NCI-H146 (cell line): ENCODE measurements at regions not wholly inside any gene's neighbourhood (a gene's known extent, or its start where the extent isn't known, plus 50 kb on each side); places are given as distances from the start of the nearest gene placed in this dataset.
"Not testable (repeated sequence)": the region's sequence is repeated elsewhere in the genome, so short reads cannot be mapped to it uniquely, and the experiment has no call there.

Source experiments
- DNase-seq: peaks from one replicate; lab custom pipeline; 2025; lab: John Stamatoyannopoulos, UW

DNA sequence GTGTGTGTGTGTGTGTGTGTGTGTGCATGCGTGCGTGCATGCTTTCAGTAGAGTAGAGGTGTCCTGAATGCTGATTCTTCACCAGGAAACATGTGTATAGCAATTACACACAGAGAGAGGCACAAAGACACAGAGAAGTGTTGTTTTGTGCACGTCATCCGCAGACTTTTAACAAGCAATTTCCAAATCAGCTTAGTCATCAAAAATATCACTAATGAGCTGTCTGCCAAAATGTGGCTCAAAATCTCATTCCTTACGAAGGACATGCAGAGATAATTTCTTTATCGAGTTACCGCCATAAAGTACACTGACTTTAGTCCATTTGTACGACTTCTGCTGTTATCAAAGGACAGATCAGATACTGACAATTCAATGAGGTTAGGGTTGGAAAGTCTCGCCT lies 274.9 kb upstream of the RARB start:
- no peak for DNase-seq

DNA sequence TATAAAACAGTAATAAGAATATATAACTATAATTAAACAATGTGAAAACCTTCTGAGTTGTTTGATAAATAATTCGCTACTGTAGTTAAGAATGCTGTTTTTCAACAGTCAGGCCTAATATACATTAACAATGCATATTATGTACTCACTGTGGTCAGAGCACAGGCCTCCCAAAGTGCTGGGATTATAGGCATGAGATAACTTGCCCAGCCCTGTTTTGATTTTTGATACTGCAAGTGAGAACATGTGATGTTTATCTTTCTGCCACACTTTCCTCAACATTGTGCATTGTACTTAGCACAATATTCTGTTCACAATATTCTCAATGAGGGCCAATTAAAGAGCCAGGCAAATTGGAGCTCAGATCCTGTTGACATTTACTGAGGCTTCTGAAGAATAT lies 274.5 kb upstream of the RARB start:
- no peak for DNase-seq

DNA sequence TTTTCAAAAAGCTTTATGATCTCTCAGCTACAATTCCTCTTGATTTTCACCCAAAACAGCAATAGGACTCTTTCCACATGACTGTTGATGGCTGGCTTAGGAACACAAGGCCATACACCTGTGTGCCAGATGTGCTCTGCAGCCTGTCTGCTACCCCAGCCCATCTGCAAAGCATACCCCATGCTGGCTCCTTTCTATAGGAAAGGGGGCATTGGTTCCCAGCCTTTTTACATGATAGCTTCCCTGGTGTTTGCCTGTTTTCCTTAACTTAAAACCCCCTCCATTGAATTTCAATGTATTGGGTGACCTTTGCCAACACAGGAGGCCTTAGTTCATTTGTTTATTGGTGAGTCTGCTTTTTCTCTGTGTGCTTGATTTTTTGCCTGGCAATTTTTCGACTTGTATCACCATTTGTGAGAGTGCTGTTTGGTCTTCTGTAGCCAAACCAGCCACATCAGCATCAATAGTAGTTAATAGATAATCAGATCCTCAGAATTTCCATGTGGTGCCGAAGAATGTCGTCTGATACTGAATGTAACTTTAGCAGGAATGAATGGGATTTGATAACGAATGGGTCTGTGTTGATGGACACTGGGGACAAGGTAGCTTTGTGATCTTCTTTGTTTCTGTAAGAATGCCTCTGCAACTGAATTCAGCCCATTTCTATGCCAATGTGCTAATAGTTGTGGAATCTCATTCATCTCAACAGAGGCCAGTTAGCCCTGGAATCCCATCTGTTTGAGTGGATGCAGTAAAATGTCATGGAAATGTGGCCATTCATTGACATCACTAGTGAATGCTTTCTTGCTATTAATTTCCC lies 272.2 kb upstream of the RARB start:
- DNase-seq, result no peak

- DNase-seq, result no peak
Observed at GRCh38 chr3:25156626-25157025, 271.4 kb upstream of the RARB start.

- DNase-seq, result no peak
Observed at GRCh38 chr3:25165306-25165705, 262.8 kb upstream of the RARB start.

DNA sequence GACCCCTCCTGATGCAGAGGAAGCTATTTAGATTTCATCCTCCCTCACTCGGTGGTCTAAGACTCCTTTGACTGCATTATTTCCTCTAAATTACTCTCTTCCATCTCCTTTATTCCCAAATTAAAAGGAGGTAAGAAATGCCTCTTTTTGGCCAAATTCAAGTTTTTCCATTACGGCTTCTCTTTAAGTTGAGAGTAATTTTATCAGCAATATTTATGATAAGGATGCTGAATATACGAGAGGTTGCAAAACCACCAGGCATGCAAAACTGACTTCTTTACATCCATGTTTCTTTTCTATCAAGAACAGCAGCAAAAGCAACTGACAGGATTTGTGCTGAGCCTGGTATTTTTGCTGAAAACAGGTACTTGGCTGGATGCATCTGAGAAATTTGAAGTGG lies 262.0 kb upstream of the RARB start:
- no peak for DNase-seq

DNA sequence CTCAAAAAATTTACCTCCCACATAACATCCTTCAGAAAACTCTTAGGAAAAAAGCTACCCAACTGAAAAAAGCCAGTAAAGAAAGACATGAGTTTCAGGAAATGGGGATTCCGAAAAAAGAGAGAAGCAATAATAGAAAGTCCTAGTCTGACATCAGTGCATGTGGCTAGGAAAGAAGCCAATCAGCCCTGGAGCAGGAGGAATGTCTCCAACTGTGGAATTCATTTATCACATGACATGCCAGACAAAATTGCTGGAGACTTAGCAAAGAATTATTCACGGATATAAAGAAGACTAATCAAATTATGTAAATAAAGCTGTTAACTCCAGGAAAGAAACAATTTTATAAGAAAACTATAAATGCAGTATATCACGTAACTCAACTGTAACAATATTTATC lies 258.9 kb upstream of the RARB start:
- no peak for DNase-seq

DNA sequence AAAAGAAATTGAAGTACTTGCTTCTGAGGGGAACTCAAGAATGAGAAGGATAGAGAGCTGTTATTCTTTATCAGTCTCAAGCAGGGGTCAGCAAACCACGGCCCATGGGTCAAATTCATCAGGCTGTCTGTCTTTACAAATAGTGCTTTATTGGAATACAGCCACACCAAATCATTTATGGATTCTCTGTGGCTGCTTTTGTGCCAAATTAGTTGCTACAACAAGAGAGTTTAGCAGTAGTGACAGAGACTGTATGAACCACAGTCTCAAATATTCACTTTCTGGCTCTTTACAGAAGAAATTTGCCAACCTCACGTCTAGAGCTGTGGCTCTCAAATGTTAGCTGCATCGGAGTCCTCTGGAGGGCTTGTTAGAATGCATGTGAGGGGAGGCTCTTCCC lies 258.0 kb upstream of the RARB start:
- DNase-seq, result no peak

DNA sequence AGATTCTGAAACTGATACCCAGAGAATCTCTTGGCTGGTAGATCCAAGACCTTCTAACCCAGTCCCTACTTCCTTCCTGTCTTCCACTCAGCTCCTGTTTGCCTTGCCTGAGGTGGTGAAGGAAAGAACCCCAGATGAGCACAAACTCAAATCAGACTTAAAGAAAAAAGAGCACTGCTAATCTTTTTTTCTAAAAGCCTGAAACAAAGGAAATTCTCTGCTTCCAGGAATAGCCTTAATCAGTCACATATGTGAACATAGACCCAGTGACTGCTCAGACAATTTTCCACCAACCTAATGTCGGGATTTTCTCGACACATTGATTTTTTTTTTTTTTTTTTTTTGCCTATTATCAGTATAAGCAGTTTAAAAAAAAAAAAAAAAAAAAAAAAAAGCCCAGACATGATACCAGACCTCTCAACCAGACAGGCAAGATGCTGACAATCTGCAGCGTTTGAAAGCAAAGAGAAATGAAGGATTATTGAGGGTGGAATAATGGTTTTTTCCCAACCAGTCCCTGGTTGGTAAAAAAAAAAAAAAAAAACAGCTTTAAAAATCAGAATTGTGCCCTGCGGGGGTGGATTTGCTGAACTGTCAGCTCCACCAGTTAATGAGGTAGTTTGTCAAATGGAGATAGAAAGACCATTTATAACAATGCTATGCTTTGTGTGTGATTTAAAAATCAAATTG lies 256.8 kb upstream of the RARB start:
- DNase-seq, result no peak

- DNase-seq, result no peak
Observed at GRCh38 chr3:25171897-25172296, 256.2 kb upstream of the RARB start.

- DNase-seq, result no peak
Observed at GRCh38 chr3:25173606-25174005, 254.5 kb upstream of the RARB start.

GRCh38 chr3:25174251-25174650 lies 253.8 kb upstream of the RARB start:
- no peak for DNase-seq

GRCh38 chr3:25177041-25177440 lies 251.0 kb upstream of the RARB start:
- DNase-seq, result no peak

- no peak for DNase-seq
Observed at GRCh38 chr3:25178672-25179071, 249.4 kb upstream of the RARB start.

- DNase-seq, result no peak
Observed at GRCh38 chr3:25181096-25181495, 247.0 kb upstream of the RARB start.

DNA sequence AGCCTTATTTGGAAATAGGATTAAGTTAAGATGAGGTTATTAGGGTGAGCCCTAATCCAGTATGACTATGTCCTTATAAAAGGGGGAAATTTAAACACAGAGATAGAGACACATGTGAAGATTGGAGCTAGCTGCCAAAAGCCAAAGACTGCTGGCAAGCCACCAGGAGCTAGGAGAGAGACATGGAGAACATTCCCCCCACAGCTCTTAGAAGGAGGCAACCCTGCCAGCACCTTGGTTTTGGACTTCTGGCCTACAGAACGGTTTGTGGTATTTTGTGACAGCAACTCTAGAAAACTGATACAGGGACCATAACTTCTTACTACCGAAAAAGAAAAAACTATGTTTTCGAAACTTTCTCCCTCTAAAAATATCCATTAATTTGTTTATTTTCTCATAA lies 245.3 kb upstream of the RARB start:
- no peak for DNase-seq

DNA sequence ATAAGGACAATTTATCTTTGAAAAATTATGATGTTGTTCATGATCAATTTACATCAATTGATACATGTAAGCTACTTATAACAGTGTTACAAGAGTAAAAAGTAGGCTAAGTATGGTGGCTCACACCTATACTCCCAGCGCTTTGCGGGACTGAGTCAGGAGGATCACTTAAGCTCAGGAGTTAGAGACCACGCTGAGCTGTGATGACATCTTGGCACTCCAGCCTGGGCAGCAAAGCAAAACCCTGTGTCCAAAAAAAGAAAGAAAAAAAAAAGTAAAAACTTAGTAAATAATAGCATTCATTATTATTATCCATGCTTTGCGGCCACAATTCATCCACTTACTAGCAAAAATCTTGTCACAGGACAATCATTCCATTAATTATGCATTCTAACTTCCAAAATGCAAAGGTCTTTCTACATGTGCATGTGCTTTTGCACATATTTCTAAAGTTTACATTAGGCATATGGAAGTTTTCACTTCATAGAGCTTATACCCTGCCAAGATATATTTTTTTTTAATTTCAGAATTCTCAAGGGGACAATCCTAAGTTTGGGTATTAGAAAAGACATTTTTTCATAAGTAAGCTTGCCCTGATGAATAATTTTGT lies 243.3 kb upstream of the RARB start:
- no peak for DNase-seq

GRCh38 chr3:25191673-25192072 lies 236.4 kb upstream of the RARB start:
- no peak for DNase-seq

GRCh38 chr3:25199567-25199966 lies 228.5 kb upstream of the RARB start:
- DNase-seq, result not testable (repeated sequence)

DNA sequence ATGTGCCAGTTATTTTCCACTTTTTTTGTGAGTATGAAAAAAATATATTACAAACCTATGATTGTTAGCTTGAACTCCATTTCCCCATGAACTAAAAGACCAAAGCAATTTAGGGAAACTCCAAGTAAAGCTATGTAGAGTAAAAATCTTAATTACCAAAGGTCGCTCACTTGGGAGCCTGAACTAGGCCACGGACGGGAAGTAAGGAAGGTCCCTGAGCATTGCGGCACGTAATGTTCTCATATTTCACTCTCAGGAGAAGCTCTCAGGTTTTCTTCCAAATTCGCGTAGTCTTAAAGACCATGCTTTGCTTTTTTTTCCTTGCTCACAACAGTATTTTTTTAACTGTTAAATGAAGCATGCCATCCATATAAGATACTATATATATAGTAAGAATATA lies 215.3 kb upstream of the RARB start:
- DNase-seq, result no peak

GRCh38 chr3:25214034-25214433 lies 214.0 kb upstream of the RARB start:
- no peak for DNase-seq

GRCh38 chr3:25218362-25218761 lies 209.7 kb upstream of the RARB start:
- no peak for DNase-seq

DNA sequence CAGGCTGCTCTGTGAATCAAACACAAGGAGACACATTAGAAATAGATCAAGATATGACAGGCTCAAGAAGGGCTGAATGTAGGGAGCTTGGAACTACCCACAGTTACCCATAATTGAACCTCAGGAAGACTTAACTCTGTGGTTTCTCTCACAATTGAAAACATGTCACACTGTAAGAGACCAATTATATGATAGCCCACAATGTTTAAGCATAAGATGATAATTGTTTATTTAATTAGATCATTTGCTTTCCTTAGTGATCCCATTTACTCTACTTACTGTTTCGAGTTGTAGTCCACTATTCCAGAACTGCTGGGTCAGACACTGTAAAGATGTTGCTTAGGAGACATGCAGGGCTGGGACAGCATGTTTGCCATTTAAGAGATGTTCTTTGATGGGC lies 201.3 kb upstream of the RARB start:
- DNase-seq, result no peak
